HG03354 (cell line): ENCODE measurements at regions not wholly inside any gene's neighbourhood (a gene's known extent, or its start where the extent isn't known, plus 50 kb on each side); places are given as distances from the start of the nearest gene placed in this dataset.

ENCODE experiments used
- ATAC-seq: cut with Tn5 transposase; IDR thresholded peaks from one replicate; pipeline ENCODE4 v1.9.1; 2021; ENCODE audit warnings: mild to moderate bottlenecking; ENCODE audit not compliant: unreplicated experiment, poor library complexity, severe bottlenecking

- no peak for ATAC-seq
Observed at GRCh38 chr3:103385961-103386656, 951.3 kb downstream of the ZPLD1 start.

- no peak for ATAC-seq
Observed at GRCh38 chr3:103388214-103388613, 953.4 kb downstream of the ZPLD1 start.

- ATAC-seq, result no peak
Observed at GRCh38 chr3:103389356-103389755, 954.5 kb downstream of the ZPLD1 start.

GRCh38 chr3:103393395-103394186 is 958.8 kb downstream of the ZPLD1 start:
- ATAC-seq, result no peak

GRCh38 chr3:103403191-103403590 is 968.4 kb downstream of the ZPLD1 start:
- ATAC-seq, result no peak

GRCh38 chr3:103406320-103406850 is 971.6 kb downstream of the ZPLD1 start:
- ATAC-seq, result no peak

GRCh38 chr3:103410231-103410630 is 975.4 kb downstream of the ZPLD1 start:
- ATAC-seq, result no peak

- no peak for ATAC-seq
Observed at GRCh38 chr3:103421460-103421859, 986.6 kb downstream of the ZPLD1 start.

GRCh38 chr3:103437883-103438282 is 1003.1 kb downstream of the ZPLD1 start:
- no peak for ATAC-seq

- ATAC-seq, result peak; percentile 79
Observed at GRCh38 chr3:103440539-103441203, 1005.9 kb downstream of the ZPLD1 start.

GRCh38 chr3:103446953-103447629 is 1012.3 kb downstream of the ZPLD1 start:
- ATAC-seq, result no peak

GRCh38 chr3:103453152-103453551 is 1018.3 kb downstream of the ZPLD1 start:
- ATAC-seq, result no peak

GRCh38 chr3:103459815-103460214 is 1025.0 kb downstream of the ZPLD1 start:
- no peak for ATAC-seq

GRCh38 chr3:103470498-103470897 is 1035.7 kb downstream of the ZPLD1 start:
- no peak for ATAC-seq

GRCh38 chr3:103494011-103494410 is 1059.2 kb downstream of the ZPLD1 start:
- no peak for ATAC-seq

- no peak for ATAC-seq
Observed at GRCh38 chr3:103494512-103494911, 1059.7 kb downstream of the ZPLD1 start.

GRCh38 chr3:103495186-103495585 is 1060.4 kb downstream of the ZPLD1 start:
- ATAC-seq, result no peak

GRCh38 chr3:103499132-103499900 is 1064.5 kb downstream of the ZPLD1 start:
- no peak for ATAC-seq

- ATAC-seq, result no peak
Observed at GRCh38 chr3:103499967-103500366, 1065.2 kb downstream of the ZPLD1 start.
